ENCODE measurements at regions not wholly inside any gene's neighbourhood (a gene's known extent, or its start where the extent isn't known, plus 50 kb on each side); places are given as distances from the start of the nearest gene placed in this dataset.

DNA sequence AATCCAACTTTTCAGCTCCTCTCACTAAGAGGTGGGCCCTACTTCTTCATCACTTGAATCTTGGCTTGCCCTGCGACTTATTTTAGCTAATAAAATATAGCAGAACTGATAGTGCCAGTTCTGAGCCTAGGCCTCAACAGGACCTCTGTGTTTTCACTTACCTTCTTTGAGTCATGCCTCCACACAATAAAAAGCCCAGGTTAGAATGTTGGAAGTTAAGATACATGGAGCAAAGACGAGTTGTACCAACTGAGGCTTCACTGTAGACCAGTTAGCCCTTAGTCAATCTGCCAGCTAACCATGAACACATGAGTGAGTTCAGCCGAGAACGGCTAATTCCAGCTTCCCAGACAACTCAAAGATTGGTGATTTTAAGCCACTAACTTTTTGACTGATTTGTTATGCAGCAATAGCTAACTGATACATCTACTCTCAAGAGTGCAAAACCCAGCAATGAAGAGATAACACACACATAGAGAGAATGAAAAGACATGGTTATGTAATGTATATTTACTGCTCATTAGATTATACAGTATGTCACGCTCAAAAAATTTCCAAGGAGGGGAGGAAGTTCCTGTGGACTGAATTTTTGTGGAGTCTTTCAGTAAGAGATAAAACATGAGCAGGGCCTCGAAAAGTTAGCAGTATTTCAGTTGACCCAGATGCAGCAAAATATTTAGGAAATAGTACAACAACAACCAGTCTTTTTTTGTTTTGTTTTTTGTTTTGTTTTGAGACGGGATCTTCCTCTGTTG, 181.1 kb downstream of the MYCN start:
- Histone ChIP-seq H3K27me3 (replicated peaks; ENCODE audit: control insufficient read depth, insufficient read depth, low read length) (no peaks in the 10 kb centered on the region), H3K36me3 (ENCODE audit: control insufficient read depth, insufficient read depth, low read length) (no peaks in the 10 kb centered on the region), H3K4me3 (replicated peaks; ENCODE audit: low read depth, low read length) (no peak overlapping the region)

DNA sequence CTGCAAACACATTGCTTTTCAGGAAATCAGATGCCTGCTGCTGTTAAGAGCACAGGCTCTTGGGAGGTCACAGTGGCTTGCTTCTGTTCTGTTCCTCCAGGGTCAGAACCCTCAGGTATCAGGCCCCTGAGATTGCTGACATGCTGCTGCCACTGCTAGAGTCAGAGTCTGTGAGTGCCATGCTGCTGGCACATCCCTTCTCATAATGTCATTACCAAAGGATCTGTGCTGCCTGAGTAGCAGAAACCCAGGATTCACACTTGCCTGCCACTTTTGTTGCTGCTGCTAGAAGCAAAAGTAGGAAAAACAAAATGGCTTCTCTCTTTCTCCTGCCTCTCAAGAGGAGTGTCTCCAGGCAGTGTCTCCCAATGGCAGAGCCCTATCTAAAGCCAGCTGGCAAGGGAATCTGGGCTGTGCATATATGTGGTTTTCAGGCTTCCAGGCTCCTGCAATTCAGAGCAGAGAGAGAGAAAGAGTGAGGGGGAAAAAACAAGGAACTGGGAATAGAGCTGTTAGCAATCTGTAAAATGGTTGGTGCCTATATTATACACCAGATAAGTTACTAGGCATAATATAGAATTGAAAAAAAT, 180.3 kb downstream of the MYCN start:
- TF ChIP-seq, protein P1, sequence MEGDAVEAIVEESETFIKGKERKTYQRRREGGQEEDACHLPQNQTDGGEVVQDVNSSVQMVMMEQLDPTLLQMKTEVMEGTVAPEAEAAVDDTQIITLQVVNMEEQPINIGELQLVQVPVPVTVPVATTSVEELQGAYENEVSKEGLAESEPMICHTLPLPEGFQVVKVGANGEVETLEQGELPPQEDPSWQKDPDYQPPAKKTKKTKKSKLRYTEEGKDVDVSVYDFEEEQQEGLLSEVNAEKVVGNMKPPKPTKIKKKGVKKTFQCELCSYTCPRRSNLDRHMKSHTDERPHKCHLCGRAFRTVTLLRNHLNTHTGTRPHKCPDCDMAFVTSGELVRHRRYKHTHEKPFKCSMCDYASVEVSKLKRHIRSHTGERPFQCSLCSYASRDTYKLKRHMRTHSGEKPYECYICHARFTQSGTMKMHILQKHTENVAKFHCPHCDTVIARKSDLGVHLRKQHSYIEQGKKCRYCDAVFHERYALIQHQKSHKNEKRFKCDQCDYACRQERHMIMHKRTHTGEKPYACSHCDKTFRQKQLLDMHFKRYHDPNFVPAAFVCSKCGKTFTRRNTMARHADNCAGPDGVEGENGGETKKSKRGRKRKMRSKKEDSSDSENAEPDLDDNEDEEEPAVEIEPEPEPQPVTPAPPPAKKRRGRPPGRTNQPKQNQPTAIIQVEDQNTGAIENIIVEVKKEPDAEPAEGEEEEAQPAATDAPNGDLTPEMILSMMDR (IDR thresholded peaks at IDR 0.05; ENCODE audit: insufficient read depth, low read length, poor library complexity, severe bottlenecking): no peak
- no peak overlapping the region for H3K4me3 ChIP-seq (replicated peaks; ENCODE audit: low read depth, low read length)
- no peaks in the 10 kb centered on the region for H3K27me3 ChIP-seq (replicated peaks; ENCODE audit: control insufficient read depth, insufficient read depth, low read length)
- no peak for DNase-seq (ENCODE audit: extremely low read depth, insufficient read length)
- H3K36me3 ChIP-seq (ENCODE audit: control insufficient read depth, insufficient read depth, low read length): no peaks in the 10 kb centered on the region

More for the DNA sequence above, 181.1 kb downstream of the MYCN start:
- DNase-seq (ENCODE audit: extremely low read depth, insufficient read length): no peak
- TF ChIP-seq, protein P1 (IDR thresholded peaks at IDR 0.05; ENCODE audit: insufficient read depth, low read length, poor library complexity, severe bottlenecking): no peak

DNA sequence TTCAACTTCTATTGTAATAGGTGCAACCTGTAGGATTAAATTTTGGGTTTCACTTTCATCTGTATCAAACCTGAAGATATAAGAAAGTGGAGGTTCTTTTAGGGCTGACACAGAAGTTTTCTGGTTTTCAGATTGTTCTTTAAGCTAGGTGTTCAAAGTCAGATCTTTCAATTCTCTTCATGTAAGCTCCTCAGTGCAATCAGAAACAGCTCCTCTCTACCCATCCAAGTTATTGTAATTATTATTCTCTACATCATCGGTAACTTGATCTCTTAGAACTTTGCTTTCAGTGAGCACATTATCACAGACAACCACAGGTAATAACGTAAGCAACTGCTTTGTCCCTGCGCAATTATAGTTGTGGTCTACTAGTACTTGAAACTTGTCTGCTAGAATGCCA, 179.4 kb downstream of the MYCN start:
- H3K4me3 ChIP-seq (replicated peaks; ENCODE audit: low read depth, low read length): no peak overlapping the region
- TF ChIP-seq, protein P1 (IDR thresholded peaks at IDR 0.05; ENCODE audit: insufficient read depth, low read length, poor library complexity, severe bottlenecking): no peak
- H3K27me3 ChIP-seq (replicated peaks; ENCODE audit: control insufficient read depth, insufficient read depth, low read length): no peaks in the 10 kb centered on the region
- H3K36me3 ChIP-seq (ENCODE audit: control insufficient read depth, insufficient read depth, low read length): no peaks in the 10 kb centered on the region
- no peak for DNase-seq (ENCODE audit: extremely low read depth, insufficient read length)

DNA sequence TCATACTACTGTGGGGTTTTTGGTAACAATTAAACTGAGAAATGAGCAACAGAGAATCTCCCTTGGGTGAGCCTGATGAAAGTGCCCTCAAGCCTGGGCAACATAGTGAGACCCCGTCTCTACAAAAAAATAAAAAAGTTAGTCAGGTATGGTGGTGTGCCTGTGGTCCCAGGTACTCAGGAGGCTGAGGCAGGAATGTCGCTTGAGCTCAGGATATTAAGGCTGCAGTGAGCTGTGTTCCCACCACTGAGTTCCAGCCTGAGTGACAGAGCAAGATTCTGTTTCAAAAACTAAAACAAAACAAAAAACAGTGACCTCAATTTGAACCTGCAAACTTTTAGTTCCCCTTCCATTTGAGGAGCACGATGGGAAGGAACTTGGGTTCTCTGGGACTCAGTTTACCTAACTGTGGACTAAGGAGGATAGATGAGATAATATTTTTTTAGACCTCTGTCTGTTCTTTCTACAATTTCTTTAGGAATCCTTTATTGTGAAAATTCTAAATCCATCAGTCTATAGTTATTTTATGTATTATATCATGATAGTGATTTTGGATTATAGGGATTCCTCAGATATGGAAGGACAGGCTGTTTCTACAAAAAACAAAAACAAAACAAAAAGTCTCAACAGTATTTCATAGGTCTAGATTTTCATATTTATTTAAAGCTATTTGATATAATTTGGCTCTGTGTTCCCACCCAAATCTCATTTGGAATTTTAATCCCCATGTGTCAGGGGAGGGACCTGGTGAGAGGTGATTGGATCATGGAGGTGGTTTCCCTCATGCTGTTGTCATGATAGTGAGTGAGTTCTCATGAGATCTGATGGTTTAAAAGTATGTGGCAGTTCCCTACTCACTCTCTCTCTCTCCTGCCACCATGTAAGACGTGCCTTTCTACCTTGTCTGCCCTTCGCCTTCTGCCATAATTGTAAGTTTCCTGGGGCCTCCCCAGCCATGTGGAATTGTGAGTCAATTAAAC, 178.6 kb downstream of the MYCN start:
- no peak overlapping the region for H3K4me3 ChIP-seq (replicated peaks; ENCODE audit: low read depth, low read length)
- DNase-seq (ENCODE audit: extremely low read depth, insufficient read length): no peak

More for the DNA sequence above, 178.6 kb downstream of the MYCN start:
- no peaks in the 10 kb centered on the region for H3K27me3 ChIP-seq (replicated peaks; ENCODE audit: control insufficient read depth, insufficient read depth, low read length)
- TF ChIP-seq, protein P1 (IDR thresholded peaks at IDR 0.05; ENCODE audit: insufficient read depth, low read length, poor library complexity, severe bottlenecking): no peak
- no peaks in the 10 kb centered on the region for H3K36me3 ChIP-seq (ENCODE audit: control insufficient read depth, insufficient read depth, low read length)
